HepG2 (cell line): ENCODE measurements at regions not wholly inside any gene's neighbourhood (a gene's known extent, or its start where the extent isn't known, plus 50 kb on each side); places are given as distances from the start of the nearest gene placed in this dataset.

Source experiments
- CEBPB ChIP-seq: IDR thresholded peaks from 2 replicates; pipeline ENCODE4 v1.6.1; 2011; ENCODE audit warnings: low read depth, low read length, improper control_type of control experiment, borderline replicate concordance
- CHD2 ChIP-seq: IDR thresholded peaks from 2 replicates; pipeline ENCODE4 v1.6.1; 2011; ENCODE audit warnings: low read depth, low read length, improper control_type of control experiment
- HDAC6 ChIP-seq: fragments of 200-600 bp; sonication (generic); IDR thresholded peaks from 2 replicates; pipeline ENCODE4 v1.7.0; 2017; ENCODE audit warnings: mild to moderate bottlenecking, antibody characterized with exemption, low read length, low read depth
- MED1 ChIP-seq: sonication (generic); formaldehyde crosslinking; IDR thresholded peaks from 2 replicates; pipeline ENCODE4 v1.4.0; 2020; ENCODE audit warnings: missing genetic modification reagents
- NR2F2 ChIP-seq: IDR thresholded peaks from 2 replicates; pipeline ENCODE4 v1.6.1; 2012; ENCODE audit warnings: low read depth, inconsistent platforms, borderline replicate concordance
- RELA ChIP-seq: sonication (generic); formaldehyde crosslinking; IDR thresholded peaks from 2 replicates; pipeline ENCODE4 v1.4.0; 2020; ENCODE audit warnings: missing genetic modification reagents
- ZFYVE20 ChIP-seq: sonication (generic); formaldehyde crosslinking; IDR thresholded peaks from 2 replicates; pipeline ENCODE4 v1.8.0; 2023; ENCODE audit warnings: low read depth, mild to moderate bottlenecking, moderate library complexity, missing genetic modification reagents, borderline replicate concordance
- ZMYM2 ChIP-seq: sonication (generic); formaldehyde crosslinking; IDR thresholded peaks from 2 replicates; pipeline ENCODE4 v1.8.0; 2022; ENCODE audit warnings: mild to moderate bottlenecking, missing genetic modification reagents
- TF ChIP-seq, protein P1 (sequence below): sonication (generic); formaldehyde crosslinking; IDR thresholded peaks from 2 replicates; pipeline ENCODE4; 2020; ENCODE audit warnings: missing genetic modification reagents, mild to moderate bottlenecking, borderline replicate concordance

DNA sequence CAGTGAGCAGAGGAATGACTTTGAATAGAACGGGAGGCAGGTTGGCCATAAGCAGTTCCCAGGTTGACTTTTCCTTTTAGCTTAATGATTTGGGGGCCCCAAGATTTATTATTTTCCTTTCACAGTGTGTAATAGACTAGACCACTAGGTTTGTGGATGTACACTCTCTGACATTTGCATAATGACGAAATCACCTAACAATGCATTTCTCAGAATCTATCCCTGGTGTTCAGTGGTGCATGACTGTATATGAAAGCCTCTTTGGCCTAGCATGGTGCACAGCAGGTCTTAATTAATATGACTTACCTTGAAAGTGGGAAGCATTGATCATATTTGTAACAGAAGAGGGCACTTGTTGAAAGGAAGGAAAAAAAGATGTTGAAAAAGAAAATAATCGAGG lies 761.9 kb downstream of the TYW1 start:
- TF ChIP-seq HDAC6: no peak
- TF ChIP-seq CEBPB: no peak
- no peak for TF ChIP-seq MED1
- no peak for TF ChIP-seq ZFYVE20
- no peak for TF ChIP-seq RELA (CRISPR knock-in tag)
- TF ChIP-seq, protein P1, sequence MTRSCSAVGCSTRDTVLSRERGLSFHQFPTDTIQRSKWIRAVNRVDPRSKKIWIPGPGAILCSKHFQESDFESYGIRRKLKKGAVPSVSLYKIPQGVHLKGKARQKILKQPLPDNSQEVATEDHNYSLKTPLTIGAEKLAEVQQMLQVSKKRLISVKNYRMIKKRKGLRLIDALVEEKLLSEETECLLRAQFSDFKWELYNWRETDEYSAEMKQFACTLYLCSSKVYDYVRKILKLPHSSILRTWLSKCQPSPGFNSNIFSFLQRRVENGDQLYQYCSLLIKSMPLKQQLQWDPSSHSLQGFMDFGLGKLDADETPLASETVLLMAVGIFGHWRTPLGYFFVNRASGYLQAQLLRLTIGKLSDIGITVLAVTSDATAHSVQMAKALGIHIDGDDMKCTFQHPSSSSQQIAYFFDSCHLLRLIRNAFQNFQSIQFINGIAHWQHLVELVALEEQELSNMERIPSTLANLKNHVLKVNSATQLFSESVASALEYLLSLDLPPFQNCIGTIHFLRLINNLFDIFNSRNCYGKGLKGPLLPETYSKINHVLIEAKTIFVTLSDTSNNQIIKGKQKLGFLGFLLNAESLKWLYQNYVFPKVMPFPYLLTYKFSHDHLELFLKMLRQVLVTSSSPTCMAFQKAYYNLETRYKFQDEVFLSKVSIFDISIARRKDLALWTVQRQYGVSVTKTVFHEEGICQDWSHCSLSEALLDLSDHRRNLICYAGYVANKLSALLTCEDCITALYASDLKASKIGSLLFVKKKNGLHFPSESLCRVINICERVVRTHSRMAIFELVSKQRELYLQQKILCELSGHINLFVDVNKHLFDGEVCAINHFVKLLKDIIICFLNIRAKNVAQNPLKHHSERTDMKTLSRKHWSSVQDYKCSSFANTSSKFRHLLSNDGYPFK: no peak
- no peak for TF ChIP-seq ZMYM2 (CRISPR knock-in tag)
- no peak for TF ChIP-seq NR2F2
- TF ChIP-seq CHD2: no peak
